ENCODE measurements at regions not wholly inside any gene's neighbourhood (a gene's known extent, or its start where the extent isn't known, plus 50 kb on each side); places are given as distances from the start of the nearest gene placed in this dataset.

DNA sequence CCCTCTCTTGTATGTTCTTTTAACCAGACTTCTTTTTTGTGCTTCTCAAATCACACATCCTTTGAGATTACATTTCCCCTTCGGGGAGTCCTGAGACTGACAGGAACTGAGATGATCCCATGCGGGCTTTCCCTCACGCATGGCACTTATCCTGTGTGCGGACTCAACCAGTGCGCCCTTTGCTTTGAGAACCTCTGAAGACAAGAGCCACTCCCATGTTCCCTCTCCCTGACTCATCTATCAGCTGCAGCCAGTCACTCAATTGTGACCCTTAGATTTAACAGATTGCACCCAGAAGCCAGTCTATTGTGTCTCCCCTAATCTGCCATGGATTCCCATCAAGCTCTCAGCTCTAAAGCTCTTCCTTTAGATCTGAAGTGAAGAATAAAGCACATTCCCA is 353.9 kb upstream of the MEOX2 start:
- Mint-ChIP-seq H3K4me1 (peaks cover 6% of the 10 kb centered on the region), H3K27ac (peak overlapping the region; percentile 5), H3K9me3 (peaks cover 15% of the 10 kb centered on the region), H3K4me3 (no peak overlapping the region), H3K36me3 (ENCODE audit: low read depth) (peaks cover 4% of the 10 kb centered on the region), H3K27me3 (ENCODE audit: low read depth, poor library complexity) (no peaks in the 10 kb centered on the region)
- no peak for DNase-seq
- TF ChIP-seq, protein P1, sequence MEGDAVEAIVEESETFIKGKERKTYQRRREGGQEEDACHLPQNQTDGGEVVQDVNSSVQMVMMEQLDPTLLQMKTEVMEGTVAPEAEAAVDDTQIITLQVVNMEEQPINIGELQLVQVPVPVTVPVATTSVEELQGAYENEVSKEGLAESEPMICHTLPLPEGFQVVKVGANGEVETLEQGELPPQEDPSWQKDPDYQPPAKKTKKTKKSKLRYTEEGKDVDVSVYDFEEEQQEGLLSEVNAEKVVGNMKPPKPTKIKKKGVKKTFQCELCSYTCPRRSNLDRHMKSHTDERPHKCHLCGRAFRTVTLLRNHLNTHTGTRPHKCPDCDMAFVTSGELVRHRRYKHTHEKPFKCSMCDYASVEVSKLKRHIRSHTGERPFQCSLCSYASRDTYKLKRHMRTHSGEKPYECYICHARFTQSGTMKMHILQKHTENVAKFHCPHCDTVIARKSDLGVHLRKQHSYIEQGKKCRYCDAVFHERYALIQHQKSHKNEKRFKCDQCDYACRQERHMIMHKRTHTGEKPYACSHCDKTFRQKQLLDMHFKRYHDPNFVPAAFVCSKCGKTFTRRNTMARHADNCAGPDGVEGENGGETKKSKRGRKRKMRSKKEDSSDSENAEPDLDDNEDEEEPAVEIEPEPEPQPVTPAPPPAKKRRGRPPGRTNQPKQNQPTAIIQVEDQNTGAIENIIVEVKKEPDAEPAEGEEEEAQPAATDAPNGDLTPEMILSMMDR (IDR thresholded peaks at IDR 0.05): no peak

DNA sequence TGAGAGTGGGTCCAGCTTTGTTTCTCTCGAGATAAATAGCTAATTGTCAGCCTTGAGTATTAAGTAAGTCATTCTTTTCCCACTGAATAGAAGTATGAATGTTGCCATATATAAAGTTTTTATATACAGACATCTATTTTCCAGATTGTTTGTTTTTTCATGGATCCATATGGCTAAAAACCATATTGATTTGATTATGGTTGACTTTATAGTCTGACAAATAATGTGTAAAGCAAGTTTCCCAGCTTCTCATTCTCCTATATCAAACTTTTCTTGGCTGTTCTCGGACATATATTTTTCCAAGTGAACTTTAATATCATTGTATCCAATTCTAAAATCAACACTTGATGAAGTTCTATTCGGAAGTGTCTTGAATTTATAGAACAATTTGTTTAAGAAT is 352.4 kb upstream of the MEOX2 start:
- Mint-ChIP-seq H3K27ac (no peak overlapping the region), H3K4me1 (peaks cover 6% of the 10 kb centered on the region), H3K27me3 (ENCODE audit: low read depth, poor library complexity) (no peaks in the 10 kb centered on the region), H3K9me3 (peaks cover 15% of the 10 kb centered on the region), H3K36me3 (ENCODE audit: low read depth) (peaks cover 4% of the 10 kb centered on the region), H3K4me3 (no peak overlapping the region)
- TF ChIP-seq, protein P1 (IDR thresholded peaks at IDR 0.05): no peak
- DNase-seq: no peak

DNA sequence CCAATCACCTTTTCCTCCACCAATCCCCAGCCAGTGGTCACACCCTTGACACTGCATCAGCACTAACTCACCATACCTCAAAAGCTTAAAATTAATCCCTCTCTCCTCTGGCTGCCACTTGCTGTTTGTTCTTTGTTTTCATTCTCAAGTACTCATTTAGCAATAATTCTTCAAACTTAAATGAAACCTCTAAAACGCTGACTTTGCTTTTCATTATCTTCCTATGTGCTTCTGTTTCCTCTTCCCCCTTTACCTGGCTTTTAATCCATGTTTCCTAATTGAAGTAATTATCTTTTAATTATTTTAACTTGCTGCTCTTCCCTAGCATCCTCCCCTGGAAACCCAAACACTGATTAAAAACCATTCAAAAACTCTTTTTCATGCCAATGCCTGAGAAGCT is 348.9 kb upstream of the MEOX2 start:
- Mint-ChIP-seq H3K27me3 (ENCODE audit: low read depth, poor library complexity) (no peaks in the 10 kb centered on the region), H3K4me1 (peaks cover 2% of the 10 kb centered on the region), H3K36me3 (ENCODE audit: low read depth) (peaks cover 4% of the 10 kb centered on the region), H3K4me3 (no peak overlapping the region), H3K9me3 (peaks cover 5% of the 10 kb centered on the region), H3K27ac (no peak overlapping the region)
- TF ChIP-seq, protein P1 (IDR thresholded peaks at IDR 0.05): no peak
- DNase-seq: no peak

DNA sequence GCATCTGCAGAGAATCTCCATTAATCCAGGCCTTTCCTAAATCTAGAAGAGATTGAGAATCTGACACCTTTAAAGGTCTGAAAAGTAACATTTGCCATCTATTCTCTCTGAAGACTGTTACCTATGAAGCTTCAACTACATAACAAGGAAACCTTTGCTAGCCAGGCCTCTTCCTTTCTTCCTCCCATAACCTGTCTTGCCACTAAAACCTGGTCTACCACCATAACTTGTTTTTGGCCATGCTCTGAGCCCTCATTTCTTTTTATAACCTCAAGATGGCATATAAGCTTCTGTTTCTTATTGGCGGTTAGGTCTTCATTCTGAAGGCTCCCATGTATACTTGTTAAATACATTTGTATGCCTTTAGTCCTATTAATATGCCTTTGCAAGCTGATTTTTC is 348.4 kb upstream of the MEOX2 start:
- Mint-ChIP-seq H3K36me3 (ENCODE audit: low read depth) (peaks cover 4% of the 10 kb centered on the region), H3K9me3 (peaks cover 5% of the 10 kb centered on the region), H3K4me3 (no peak overlapping the region), H3K27me3 (ENCODE audit: low read depth, poor library complexity) (no peaks in the 10 kb centered on the region), H3K4me1 (no peaks in the 10 kb centered on the region), H3K27ac (no peak overlapping the region)
- no peak for DNase-seq
- TF ChIP-seq, protein P1 (IDR thresholded peaks at IDR 0.05): no peak

DNA sequence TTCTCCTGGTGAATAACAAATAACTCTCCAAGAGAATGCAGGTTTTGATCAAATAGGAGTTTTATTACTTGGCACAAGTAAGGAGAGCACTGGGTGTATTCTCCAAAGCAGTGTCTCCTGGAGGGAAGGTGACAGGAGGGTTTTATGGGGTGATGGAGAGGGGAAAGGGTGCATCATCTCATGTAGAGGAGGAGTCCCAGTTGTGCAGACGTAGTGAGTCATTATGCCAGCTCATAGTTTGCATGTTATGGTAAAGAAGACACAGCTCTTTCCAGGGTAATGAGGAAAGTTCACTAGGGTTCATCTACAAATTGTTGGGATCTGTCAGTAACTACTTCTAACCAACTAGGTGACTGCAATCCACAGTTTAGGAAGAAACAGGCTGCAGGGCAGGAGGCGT is 347.9 kb upstream of the MEOX2 start:
- Mint-ChIP-seq H3K27me3 (ENCODE audit: low read depth, poor library complexity) (no peaks in the 10 kb centered on the region), H3K4me1 (no peaks in the 10 kb centered on the region), H3K36me3 (ENCODE audit: low read depth) (peaks cover 4% of the 10 kb centered on the region), H3K9me3 (peaks cover 5% of the 10 kb centered on the region), H3K4me3 (no peak overlapping the region), H3K27ac (no peak overlapping the region)
- no peak for DNase-seq
- TF ChIP-seq, protein P1 (IDR thresholded peaks at IDR 0.05): no peak

DNA sequence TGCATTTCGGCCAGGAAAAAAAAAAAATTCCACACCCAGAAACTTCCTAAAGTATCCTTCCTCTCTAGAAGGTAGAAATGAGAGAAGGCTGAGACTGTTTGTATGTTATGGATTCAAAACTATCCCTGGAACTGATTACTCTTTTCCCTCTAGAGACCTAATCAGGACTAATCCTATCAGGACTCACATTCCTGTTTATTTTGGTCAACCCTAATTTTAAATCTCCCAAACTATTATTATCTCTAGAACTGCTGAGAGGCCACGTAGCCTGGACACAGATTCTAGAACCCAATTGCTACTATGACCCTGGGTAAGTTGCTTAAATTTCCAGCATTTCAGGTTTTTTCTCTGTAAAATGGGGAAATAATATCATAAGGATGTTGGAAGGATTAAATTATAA is 346.8 kb upstream of the MEOX2 start:
- peaks cover 5% of the 10 kb centered on the region for H3K9me3 Mint-ChIP-seq
- H3K27me3 Mint-ChIP-seq (ENCODE audit: low read depth, poor library complexity): no peaks in the 10 kb centered on the region
- peaks cover 1% of the 10 kb centered on the region for H3K4me1 Mint-ChIP-seq
- DNase-seq: no peak
- H3K36me3 Mint-ChIP-seq (ENCODE audit: low read depth): peaks cover 4% of the 10 kb centered on the region
- no peak overlapping the region for H3K27ac Mint-ChIP-seq
- no peak overlapping the region for H3K4me3 Mint-ChIP-seq
- TF ChIP-seq, protein P1 (IDR thresholded peaks at IDR 0.05): no peak
